ENCODE measurements at regions not wholly inside any gene's neighbourhood (a gene's known extent, or its start where the extent isn't known, plus 50 kb on each side); places are given as distances from the start of the nearest gene placed in this dataset.

DNA sequence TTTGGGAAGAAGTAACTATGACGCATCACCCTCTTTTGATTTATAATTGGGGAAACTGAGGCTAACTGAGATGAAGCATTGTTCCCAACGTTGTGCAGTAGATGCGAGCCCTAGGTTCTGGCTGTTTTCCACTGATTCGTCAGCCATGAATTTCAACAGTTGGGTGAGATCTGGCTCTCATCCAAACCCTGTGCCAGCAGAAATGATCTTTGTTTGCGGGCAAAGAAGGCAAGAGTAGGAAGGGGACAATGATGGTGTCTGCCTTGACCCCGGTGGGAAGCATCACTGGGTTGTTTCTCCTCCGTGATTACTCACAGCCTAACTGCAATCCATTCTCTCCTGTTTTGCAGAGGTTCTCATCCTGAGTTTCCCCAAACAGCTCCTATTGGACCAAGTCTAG, 142.3 kb downstream of the MIS18A start:
- intact Hi-C loops (cut with DNase I): loop anchor here (5.0 kb wide), 1 partner anchor 264 kb away; the partner anchor contains the start of gene HUNK
- no peak for DNase-seq

GRCh38 chr21:32135401-32136363, 143.2 kb downstream of the MIS18A start:
- peak in 9 of 10 donors; percentile 21 to 95 (median 60) for DNase-seq

GRCh38 chr21:32134441-32135130, 144.3 kb downstream of the MIS18A start:
- peak in 2 of 10 donors; percentile 75 to 85 for DNase-seq
- intact Hi-C loops (cut with DNase I): loop anchor here (5.0 kb wide), 1 partner anchor 262 kb away; the partner anchor contains the start of gene HUNK

More at GRCh38 chr21:32135401-32136363, 143.2 kb downstream of the MIS18A start:
- intact Hi-C loops (cut with DNase I): loop anchor here (5.0 kb wide), 1 partner anchor 263 kb away; the partner anchor contains the start of gene HUNK

- intact Hi-C loops (cut with DNase I): no loop called here
- DNase-seq: no peak
Observed at GRCh38 chr21:32132881-32133280, 146.0 kb downstream of the MIS18A start.

GRCh38 chr21:32132409-32132808, 146.4 kb downstream of the MIS18A start:
- DNase-seq: no peak
- intact Hi-C loops (cut with DNase I): no loop called here

- DNase-seq: no peak
Observed at GRCh38 chr21:32131960-32132359, 146.9 kb downstream of the MIS18A start.

DNA sequence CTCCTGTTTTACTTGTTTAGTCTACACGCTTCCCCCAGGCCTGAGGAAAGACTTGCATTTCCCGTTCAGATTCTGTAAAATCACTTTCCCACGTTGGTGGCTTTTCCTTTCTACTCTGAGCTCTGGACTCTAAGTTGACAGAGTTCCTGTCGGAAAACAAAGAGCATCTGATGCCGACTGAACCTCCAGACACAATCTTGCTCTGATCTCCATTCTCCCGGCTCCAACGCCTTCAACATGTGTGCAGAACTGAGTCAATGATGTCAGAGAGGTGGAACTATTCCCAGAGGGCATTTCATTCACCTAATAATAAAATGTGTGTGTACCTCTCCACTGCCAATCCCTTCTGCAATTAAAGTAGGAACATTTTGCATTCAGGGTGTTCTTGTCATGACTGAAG, 147.7 kb downstream of the MIS18A start:
- intact Hi-C loops (cut with DNase I): no loop called here
- DNase-seq: no peak

More at GRCh38 chr21:32131960-32132359, 146.9 kb downstream of the MIS18A start:
- intact Hi-C loops (cut with DNase I): no loop called here

- DNase-seq: no peak
- intact Hi-C loops (cut with DNase I): no loop called here
Observed at GRCh38 chr21:32130031-32130891, 148.6 kb downstream of the MIS18A start.

DNA sequence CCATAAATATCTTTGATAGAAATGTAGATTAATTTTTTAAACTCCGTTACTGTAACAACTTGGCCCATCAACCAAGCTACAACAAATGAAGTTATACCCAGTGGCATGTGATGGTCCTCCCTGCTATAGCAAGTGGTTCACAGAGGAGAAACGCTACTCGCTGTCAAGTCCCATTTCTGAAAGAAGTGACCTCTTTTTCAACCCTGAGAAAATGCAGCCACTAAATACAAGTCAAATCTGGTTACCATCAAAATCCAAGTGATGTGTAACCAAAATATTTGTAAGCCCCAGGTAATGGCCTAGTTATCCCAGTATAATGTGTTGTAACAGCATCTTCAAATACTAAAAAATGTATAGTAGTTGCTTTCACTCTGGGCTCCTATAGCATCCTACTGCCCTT, 151.8 kb downstream of the MIS18A start:
- intact Hi-C loops (cut with DNase I): no loop called here
- no peak for DNase-seq

- intact Hi-C loops (cut with DNase I): no loop called here
- DNase-seq: no peak
Observed at GRCh38 chr21:32122082-32122481, 156.8 kb downstream of the MIS18A start.

- DNase-seq: no peak
- intact Hi-C loops (cut with DNase I): no loop called here
Observed at GRCh38 chr21:32120230-32120629, 158.6 kb downstream of the MIS18A start.

- DNase-seq: no peak
- intact Hi-C loops (cut with DNase I): no loop called here
Observed at GRCh38 chr21:32119811-32120210, 159.0 kb downstream of the MIS18A start.

GRCh38 chr21:32119389-32119788, 159.5 kb downstream of the MIS18A start:
- DNase-seq: no peak
- intact Hi-C loops (cut with DNase I): no loop called here

DNA sequence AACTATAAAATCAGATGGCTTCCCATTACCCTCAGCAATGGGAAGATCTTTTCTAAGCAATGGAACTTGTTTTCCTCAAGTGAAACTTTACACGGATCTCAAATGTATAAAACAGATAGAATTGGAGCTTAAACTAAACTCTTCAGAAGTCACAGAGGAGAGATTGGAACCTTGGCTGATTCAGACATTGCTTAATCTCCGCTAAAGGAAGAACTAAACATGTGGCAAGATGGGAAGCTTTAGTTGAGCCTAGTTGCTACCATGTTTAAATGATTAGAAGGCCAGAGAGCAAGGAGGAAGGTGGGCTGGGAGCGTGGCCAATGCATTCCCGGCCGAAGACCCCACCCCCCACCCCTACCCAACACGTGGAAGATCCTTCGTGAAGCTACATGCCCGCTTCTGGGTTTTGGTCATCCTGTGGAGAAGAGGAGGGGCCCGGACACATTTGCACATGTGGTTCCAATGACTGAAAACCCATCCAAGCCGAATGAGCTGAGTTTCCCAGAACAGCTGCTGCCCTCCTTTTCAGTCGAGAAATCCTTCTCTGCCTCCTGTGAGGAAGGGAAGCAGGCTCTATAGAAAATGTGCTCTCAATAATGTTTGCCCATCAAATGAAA, 164.3 kb downstream of the MIS18A start:
- no peak for DNase-seq
- intact Hi-C loops (cut with DNase I): no loop called here

DNA sequence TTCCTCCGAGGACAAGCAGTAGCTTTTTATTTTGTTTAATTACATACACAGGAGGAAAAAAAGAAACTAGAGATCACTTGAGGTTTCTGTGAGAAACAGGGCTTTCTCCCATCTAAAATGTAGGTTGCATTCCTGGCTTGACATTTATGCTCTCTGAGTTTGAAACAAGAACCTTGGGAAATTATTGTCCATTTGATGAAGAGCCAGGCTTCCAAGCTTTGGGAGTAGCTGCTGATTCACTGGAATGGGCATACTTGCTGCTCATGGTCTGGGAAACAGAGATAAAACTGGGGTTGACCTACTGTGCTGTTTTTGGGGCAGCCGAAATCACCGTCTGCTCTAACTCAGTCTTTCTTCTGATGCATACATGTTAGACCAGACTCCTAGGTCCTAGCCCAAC, 165.4 kb downstream of the MIS18A start:
- DNase-seq: no peak
- intact Hi-C loops (cut with DNase I): no loop called here

DNA sequence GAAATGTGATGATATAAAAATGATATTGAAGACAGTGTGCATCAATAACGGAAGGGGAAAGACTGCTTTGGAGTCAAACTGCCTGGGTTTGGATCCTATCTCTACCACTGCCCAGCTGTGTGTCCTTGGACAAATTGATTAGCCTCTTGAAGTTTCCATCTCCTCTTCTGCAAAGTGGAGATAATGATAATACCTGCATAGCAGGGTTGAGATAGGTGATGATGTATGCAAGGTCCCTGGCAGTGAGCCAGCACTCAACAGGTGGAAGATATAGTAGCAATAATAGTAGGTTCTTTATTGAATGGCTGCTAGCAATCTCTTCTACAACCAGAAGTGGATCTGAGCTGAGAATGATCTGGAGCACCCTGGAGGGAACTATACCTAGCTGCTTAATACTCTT, 166.7 kb downstream of the MIS18A start:
- DNase-seq: no peak

GRCh38 chr21:32108566-32108965, 170.3 kb downstream of the MIS18A start:
- no peak for DNase-seq
- intact Hi-C loops (cut with DNase I): no loop called here

More for the DNA sequence above, 166.7 kb downstream of the MIS18A start:
- intact Hi-C loops (cut with DNase I): no loop called here

- intact Hi-C loops (cut with DNase I): no loop called here
Observed at GRCh38 chr21:32103361-32103760, 175.5 kb downstream of the MIS18A start.

GRCh38 chr21:32102426-32102825, 176.4 kb downstream of the MIS18A start:
- intact Hi-C loops (cut with DNase I): no loop called here
- no peak for DNase-seq

More at GRCh38 chr21:32103361-32103760, 175.5 kb downstream of the MIS18A start:
- DNase-seq: no peak

GRCh38 chr21:32101277-32101676, 177.6 kb downstream of the MIS18A start:
- peak in 1 of 10 donors; percentile 62 for DNase-seq

More at GRCh38 chr21:32101277-32101676, 177.6 kb downstream of the MIS18A start:
- intact Hi-C loops (cut with DNase I): no loop called here
